HUES64 (cell line): ENCODE measurements at regions not wholly inside any gene's neighbourhood (a gene's known extent, or its start where the extent isn't known, plus 50 kb on each side); places are given as distances from the start of the nearest gene placed in this dataset.

ENCODE experiments used
- H3K27ac ChIP-seq: 2 replicates; pipeline ENCODE4 v1.7.0; 2013; ENCODE audit warnings: low read depth, low read length, inconsistent platforms
- H3K27me3 ChIP-seq: 2 replicates; pipeline ENCODE4 v1.6.1; 2013; ENCODE audit warnings: mild to moderate bottlenecking, low read length; ENCODE audit not compliant: insufficient read depth
- H3K36me3 ChIP-seq: 2 replicates; pipeline ENCODE4 v1.6.1; 2013; ENCODE audit warnings: mild to moderate bottlenecking, low read length; ENCODE audit not compliant: insufficient read depth
- H3K4me1 ChIP-seq: 2 replicates; pipeline ENCODE4 v1.6.1; 2013; ENCODE audit warnings: mild to moderate bottlenecking, low read length, moderate library complexity; ENCODE audit not compliant: insufficient read depth
- H3K4me3 ChIP-seq: 2 replicates; pipeline ENCODE4 v1.5.1; 2013; ENCODE audit warnings: mild to moderate bottlenecking, low read length, moderate library complexity
- H3K9ac ChIP-seq: 2 replicates; pipeline ENCODE4 v1.6.1; 2013; ENCODE audit warnings: mild to moderate bottlenecking, low read depth, low read length
- H3K9me3 ChIP-seq: 2 replicates; pipeline ENCODE4 v1.6.1; 2013; ENCODE audit warnings: low read depth, low read length; ENCODE audit not compliant: insufficient read depth
- WGBS: fragments of 150-250, 120-280 bp; methylation state at CpG from one replicate; pipeline ENCODE4 v1.1.7; 2013; ENCODE audit warnings: missing lambda C conversion rate; 5-methylcytosine and 5-hydroxymethylcytosine counted together

GRCh38 chr16:86892509-86892908 is 314.2 kb downstream of the FOXL1 start:
- H3K9ac ChIP-seq: no peak overlapping the region
- H3K4me1 ChIP-seq: peaks cover 3% of the 10 kb centered on the region; the same call in 1 of the 2 replicates
- no peaks in the 10 kb centered on the region for H3K27me3 ChIP-seq
- WGBS: 92% methylated on average over 6 of the region's 6 CpGs
- H3K4me3 ChIP-seq: no peak overlapping the region
- H3K36me3 ChIP-seq: no peaks in the 10 kb centered on the region
- H3K27ac ChIP-seq: no peak overlapping the region
- H3K9me3 ChIP-seq: no peaks in the 10 kb centered on the region

GRCh38 chr16:86893506-86893905 is 315.2 kb downstream of the FOXL1 start:
- H3K27me3 ChIP-seq: no peaks in the 10 kb centered on the region
- H3K4me3 ChIP-seq: no peak overlapping the region
- peaks cover 3% of the 10 kb centered on the region; the same call in 1 of the 2 replicates for H3K4me1 ChIP-seq
- WGBS: 94% methylated on average over 10 of the region's 10 CpGs
- H3K36me3 ChIP-seq: no peaks in the 10 kb centered on the region
- no peak overlapping the region for H3K9ac ChIP-seq
- H3K9me3 ChIP-seq: no peaks in the 10 kb centered on the region
- H3K27ac ChIP-seq: no peak overlapping the region

- H3K9ac ChIP-seq: no peak overlapping the region
- H3K36me3 ChIP-seq: no peaks in the 10 kb centered on the region
- H3K27me3 ChIP-seq: no peaks in the 10 kb centered on the region
- 96% methylated on average over 24 of the region's 24 CpGs for WGBS
- H3K4me3 ChIP-seq: no peak overlapping the region
- H3K27ac ChIP-seq: no peak overlapping the region
- H3K9me3 ChIP-seq: no peaks in the 10 kb centered on the region
- peaks cover 3% of the 10 kb centered on the region; the same call in 1 of the 2 replicates for H3K4me1 ChIP-seq
These were observed 315.7 kb downstream of the FOXL1 start for GRCh38 chr16:86894029-86894567.

GRCh38 chr16:86894925-86895324 is 316.6 kb downstream of the FOXL1 start:
- Histone ChIP-seq H3K36me3 (no peaks in the 10 kb centered on the region), H3K9ac (no peak overlapping the region), H3K9me3 (no peaks in the 10 kb centered on the region), H3K4me1 (peaks cover 3% of the 10 kb centered on the region; the same call in 1 of the 2 replicates), H3K27ac (no peak overlapping the region), H3K4me3 (no peak overlapping the region), H3K27me3 (no peaks in the 10 kb centered on the region)
- WGBS: 92% methylated on average over 15 of the region's 15 CpGs

GRCh38 chr16:86895606-86896005 is 317.3 kb downstream of the FOXL1 start:
- H3K4me3 ChIP-seq: no peak overlapping the region
- H3K4me1 ChIP-seq: peaks cover 3% of the 10 kb centered on the region; the same call in 1 of the 2 replicates
- no peak overlapping the region for H3K9ac ChIP-seq
- H3K9me3 ChIP-seq: no peaks in the 10 kb centered on the region
- no peaks in the 10 kb centered on the region for H3K36me3 ChIP-seq
- WGBS: 55% methylated on average over 11 of the region's 11 CpGs
- no peaks in the 10 kb centered on the region for H3K27me3 ChIP-seq
- H3K27ac ChIP-seq: no peak overlapping the region

GRCh38 chr16:86896976-86897375 is 318.6 kb downstream of the FOXL1 start:
- Histone ChIP-seq H3K27me3 (no peaks in the 10 kb centered on the region), H3K27ac (no peak overlapping the region), H3K4me3 (no peak overlapping the region), H3K9me3 (no peaks in the 10 kb centered on the region), H3K9ac (no peak overlapping the region), H3K4me1 (peaks cover 3% of the 10 kb centered on the region; the same call in 1 of the 2 replicates), H3K36me3 (no peaks in the 10 kb centered on the region)
- WGBS: 92% methylated on average over 9 of the region's 9 CpGs

GRCh38 chr16:86897486-86897885 is 319.1 kb downstream of the FOXL1 start:
- no peaks in the 10 kb centered on the region for H3K27me3 ChIP-seq
- H3K4me1 ChIP-seq: peaks cover 3% of the 10 kb centered on the region; the same call in 1 of the 2 replicates
- no peaks in the 10 kb centered on the region for H3K36me3 ChIP-seq
- H3K9ac ChIP-seq: no peak overlapping the region
- no peak overlapping the region for H3K27ac ChIP-seq
- H3K4me3 ChIP-seq: no peak overlapping the region
- WGBS: 90% methylated on average over 11 of the region's 11 CpGs
- no peaks in the 10 kb centered on the region for H3K9me3 ChIP-seq

- no peaks in the 10 kb centered on the region for H3K36me3 ChIP-seq
- H3K4me3 ChIP-seq: no peak overlapping the region
- H3K27ac ChIP-seq: no peak overlapping the region
- peaks cover 3% of the 10 kb centered on the region; the same call in 1 of the 2 replicates for H3K4me1 ChIP-seq
- no peaks in the 10 kb centered on the region for H3K9me3 ChIP-seq
- H3K9ac ChIP-seq: no peak overlapping the region
- 84% methylated on average over 5 of the region's 5 CpGs for WGBS
- no peaks in the 10 kb centered on the region for H3K27me3 ChIP-seq
These were observed 320.0 kb downstream of the FOXL1 start for GRCh38 chr16:86898386-86898785.

- no peak overlapping the region for H3K9ac ChIP-seq
- no peaks in the 10 kb centered on the region for H3K9me3 ChIP-seq
- no peaks in the 10 kb centered on the region for H3K27me3 ChIP-seq
- WGBS: 86% methylated on average over 6 of the region's 6 CpGs
- H3K4me1 ChIP-seq: peaks cover 3% of the 10 kb centered on the region; the same call in 1 of the 2 replicates
- no peak overlapping the region for H3K4me3 ChIP-seq
- H3K27ac ChIP-seq: no peak overlapping the region
- no peaks in the 10 kb centered on the region for H3K36me3 ChIP-seq
These were observed 320.8 kb downstream of the FOXL1 start for GRCh38 chr16:86899151-86899550.

GRCh38 chr16:86899757-86900156 is 321.4 kb downstream of the FOXL1 start:
- Histone ChIP-seq H3K36me3 (no peaks in the 10 kb centered on the region), H3K9ac (no peak overlapping the region), H3K9me3 (no peaks in the 10 kb centered on the region), H3K27ac (no peak overlapping the region), H3K4me1 (peaks cover 3% of the 10 kb centered on the region; the same call in 1 of the 2 replicates), H3K27me3 (no peaks in the 10 kb centered on the region), H3K4me3 (no peak overlapping the region)
- WGBS: 95% methylated on average over 4 of the region's 4 CpGs

GRCh38 chr16:86901483-86901882 is 323.1 kb downstream of the FOXL1 start:
- WGBS: 84% methylated on average over 6 of the region's 6 CpGs
- H3K9ac ChIP-seq: no peak overlapping the region

GRCh38 chr16:86902656-86903001 is 324.3 kb downstream of the FOXL1 start:
- Histone ChIP-seq H3K4me1 (no peaks in the 10 kb centered on the region), H3K36me3 (no peaks in the 10 kb centered on the region), H3K27me3 (no peaks in the 10 kb centered on the region), H3K27ac (no peak overlapping the region), H3K9ac (no peak overlapping the region), H3K9me3 (no peaks in the 10 kb centered on the region), H3K4me3 (no peak overlapping the region)
- WGBS: 53% methylated on average over 4 of the region's 4 CpGs

More at GRCh38 chr16:86901483-86901882, 323.1 kb downstream of the FOXL1 start:
- H3K9me3 ChIP-seq: no peaks in the 10 kb centered on the region
- H3K27me3 ChIP-seq: no peaks in the 10 kb centered on the region
- H3K4me3 ChIP-seq: no peak overlapping the region
- H3K4me1 ChIP-seq: no peaks in the 10 kb centered on the region
- no peak overlapping the region for H3K27ac ChIP-seq
- no peaks in the 10 kb centered on the region for H3K36me3 ChIP-seq
